ENCODE measurements at regions not wholly inside any gene's neighbourhood (a gene's known extent, or its start where the extent isn't known, plus 50 kb on each side); places are given as distances from the start of the nearest gene placed in this dataset.

- Mint-ChIP-seq H3K9me3 (ENCODE audit: insufficient read depth) (no peaks in the 10 kb centered on the region), H3K4me3 (no peak overlapping the region), H3K4me1 (no peaks in the 10 kb centered on the region), H3K27ac (no peak overlapping the region), H3K27me3 (peaks cover 6% of the 10 kb centered on the region)
- no peak overlapping the region for H3K9ac ChIP-seq (ENCODE audit: low read length)
- H3K36me3 ChIP-seq (replicated peaks in 1 of 2; ENCODE audit: control extremely low read depth in 1 of 2, control insufficient read depth in 1 of 2, extremely low read depth in 1 of 2, insufficient read depth in 2 of 2, low read length in 1 of 2) = no peaks in the 10 kb centered on the region
- intact Hi-C loops (cut with micrococcal nuclease) = no loop called here
- ChIA-PET CTCF (no interaction called here), POLR2A (no interaction called here)
- no peak overlapping the region for H3K4me3 ChIP-seq (ENCODE audit: control extremely low read depth in 1 of 5, extremely low read depth in 1 of 5, insufficient read depth in 1 of 5, low read depth in 2 of 5, low read length in 4 of 5)
- H3K27ac ChIP-seq (ENCODE audit: low read length in 2 of 2) = no peak overlapping the region
- ATAC-seq (ENCODE audit: low read depth) (no peak), DNase-seq (no peak)
- H3K4me2 ChIP-seq (replicated peaks; ENCODE audit: low read depth, low read length, poor library complexity, severe bottlenecking) = no peak overlapping the region
- H3K4me1 ChIP-seq (ENCODE audit: control insufficient read depth in 2 of 2, insufficient read depth in 2 of 2, low read length in 2 of 2) = no peaks in the 10 kb centered on the region
- H3K27me3 ChIP-seq (replicated peaks in 1 of 4; ENCODE audit: control extremely low read depth in 1 of 4, control insufficient read depth in 3 of 4, insufficient read depth in 4 of 4, low read length in 3 of 4) = no peaks in the 10 kb centered on the region
- H3K9me3 ChIP-seq (ENCODE audit: control extremely low read depth in 1 of 3, control insufficient read depth in 2 of 3, insufficient read depth in 1 of 3, low read length in 2 of 3) = peaks cover 0 to 8% (median 0%) of the 10 kb centered on the region in 3 donors
- H2AFZ ChIP-seq (ENCODE audit: insufficient read depth, low read depth, low read length, poor library complexity, severe bottlenecking) = no peak overlapping the region
- WGBS (ENCODE audit: insufficient coverage) = 97% methylated on average over 3 of the region's 4 CpGs
- no peaks in the 10 kb centered on the region for H3K79me2 ChIP-seq (ENCODE audit: control insufficient read depth, insufficient read depth, low read length)
- no peaks in the 10 kb centered on the region for H4K20me1 ChIP-seq (ENCODE audit: control insufficient read depth, insufficient read depth, low read length, poor library complexity, severe bottlenecking)
- TF ChIP-seq CTCF (IDR thresholded peaks at IDR 0.05) = no peak
- no peak for TF ChIP-seq EZH2 (IDR thresholded peaks at IDR 0.05; ENCODE audit: borderline replicate concordance, insufficient read depth, low read depth, low read length, poor library complexity, severe bottlenecking)
Measured at GRCh38 chr1:115215703-115216521, 122.1 kb downstream of the NGF start.

- Histone ChIP-seq H3K9ac (ENCODE audit: low read length) (no peak overlapping the region), H3K4me1 (ENCODE audit: control insufficient read depth in 2 of 2, insufficient read depth in 2 of 2, low read length in 2 of 2) (no peaks in the 10 kb centered on the region), H3K27ac (ENCODE audit: low read length in 2 of 2) (no peak overlapping the region), H3K4me3 (ENCODE audit: control extremely low read depth in 1 of 5, extremely low read depth in 1 of 5, insufficient read depth in 1 of 5, low read depth in 2 of 5, low read length in 4 of 5) (no peak overlapping the region), H3K4me2 (replicated peaks; ENCODE audit: low read depth, low read length, poor library complexity, severe bottlenecking) (no peak overlapping the region), H3K36me3 (replicated peaks in 1 of 2; ENCODE audit: control extremely low read depth in 1 of 2, control insufficient read depth in 1 of 2, extremely low read depth in 1 of 2, insufficient read depth in 2 of 2, low read length in 1 of 2) (no peaks in the 10 kb centered on the region), H4K20me1 (ENCODE audit: control insufficient read depth, insufficient read depth, low read length, poor library complexity, severe bottlenecking) (no peaks in the 10 kb centered on the region), H2AFZ (ENCODE audit: insufficient read depth, low read depth, low read length, poor library complexity, severe bottlenecking) (no peak overlapping the region), H3K27me3 (replicated peaks in 1 of 4; ENCODE audit: control extremely low read depth in 1 of 4, control insufficient read depth in 3 of 4, insufficient read depth in 4 of 4, low read length in 3 of 4) (no peaks in the 10 kb centered on the region), H3K79me2 (ENCODE audit: control insufficient read depth, insufficient read depth, low read length) (no peaks in the 10 kb centered on the region), H3K9me3 (ENCODE audit: control extremely low read depth in 1 of 3, control insufficient read depth in 2 of 3, insufficient read depth in 1 of 3, low read length in 2 of 3) (peaks cover 0 to 6% (median 0%) of the 10 kb centered on the region in 3 donors)
- Mint-ChIP-seq H3K27me3 (peaks cover 5% of the 10 kb centered on the region), H3K27ac (no peak overlapping the region), H3K4me3 (no peak overlapping the region), H3K4me1 (no peaks in the 10 kb centered on the region), H3K9me3 (ENCODE audit: insufficient read depth) (no peaks in the 10 kb centered on the region)
- CTCF ChIA-PET = no interaction called here
- TF ChIP-seq CTCF (IDR thresholded peaks at IDR 0.05) = no peak
- POLR2A ChIA-PET = no interaction called here
- ATAC-seq (ENCODE audit: low read depth) (no peak), DNase-seq (no peak)
- no CpG with 5 or more reads among the region's 3 CpGs for WGBS (ENCODE audit: insufficient coverage)
- intact Hi-C loops (cut with micrococcal nuclease) = no loop called here
Measured at GRCh38 chr1:115215110-115215509, 122.9 kb downstream of the NGF start.

Data from B cell (primary cell).